SU-DHL-6 (cell line): ENCODE measurements at regions not wholly inside any gene's neighbourhood (a gene's known extent, or its start where the extent isn't known, plus 50 kb on each side); places are given as distances from the start of the nearest gene placed in this dataset.

Source experiments
- H2AFZ ChIP-seq: fragments of 200-600 bp; sonication (generic); 2 replicates; pipeline ENCODE4 v1.6.1; 2014; ENCODE audit warnings: low read depth, mild to moderate bottlenecking, moderate library complexity, mixed read lengths, antibody characterized with exemption, low read length; ENCODE audit not compliant: severe bottlenecking
- H3F3A ChIP-seq: fragments of 200-600 bp; shearing (Covaris generic); 2 replicates; pipeline ENCODE4 v1.6.0; 2016; ENCODE audit warnings: antibody characterized with exemption, mild to moderate bottlenecking; ENCODE audit not compliant: insufficient read depth
- H3K27ac ChIP-seq: fragments of 200-600 bp; sonication (generic); 2 replicates; pipeline ENCODE4 v1.5.1; 2016; ENCODE audit warnings: low read depth, mild to moderate bottlenecking, low read length, moderate library complexity, mixed read lengths
- H3K27me3 ChIP-seq: fragments of 200-600 bp; sonication (generic), shearing (Covaris generic); 2 replicates; pipeline ENCODE4 v1.6.0; 2014; ENCODE audit warnings: mild to moderate bottlenecking, low read length
- H3K36me3 ChIP-seq: fragments of 200-600 bp; sonication (generic); 2 replicates; pipeline ENCODE4 v1.6.1; 2014; ENCODE audit warnings: mild to moderate bottlenecking, low read length, mixed read lengths
- H3K4me2 ChIP-seq: fragments of 300-600, 200-600 bp; shearing (Covaris generic), sonication (generic); 2 replicates; pipeline ENCODE4 v1.6.0; 2014; ENCODE audit warnings: low read length, low read depth, mild to moderate bottlenecking; ENCODE audit not compliant: poor library complexity, severe bottlenecking
- H3K4me3 ChIP-seq: fragments of 200-600 bp; sonication (generic); 2 replicates; pipeline ENCODE4 v1.5.1; 2014; ENCODE audit warnings: antibody characterized with exemption, low read length, mild to moderate bottlenecking, mixed read lengths; ENCODE audit not compliant: insufficient read depth, poor library complexity, severe bottlenecking
- H3K79me2 ChIP-seq: fragments of 200-600 bp; sonication (generic); 2 replicates; pipeline ENCODE4 v1.6.1; 2014; ENCODE audit warnings: mild to moderate bottlenecking, low read length, moderate library complexity; ENCODE audit not compliant: insufficient read depth
- H3K9ac ChIP-seq: fragments of 200-600 bp; sonication (generic); 2 replicates; pipeline ENCODE4 v1.7.0; 2014; ENCODE audit warnings: mild to moderate bottlenecking, low read length
- H3K9me2 ChIP-seq: fragments of 200-600 bp; sonication (generic); replicated peaks from 2 replicates; pipeline ENCODE4 v1.6.1; 2014; ENCODE audit warnings: low read length; ENCODE audit not compliant: insufficient read depth
- H3K9me3 ChIP-seq: fragments of 200-600 bp; sonication (generic); 2 replicates; pipeline ENCODE4 v1.6.1; 2014; ENCODE audit warnings: low read length, mixed read lengths; ENCODE audit not compliant: insufficient read depth
- H4K20me1 ChIP-seq: fragments of 200-600 bp; sonication (generic); 2 replicates; pipeline ENCODE4 v1.6.1; 2014; ENCODE audit warnings: low read depth, mild to moderate bottlenecking, antibody characterized with exemption, low read length, moderate library complexity, mixed read lengths
- CTCF ChIP-seq: fragments of 200-600 bp; sonication (generic); IDR thresholded peaks from one replicate; pipeline ENCODE4 v1.5.1; 2017; ENCODE audit warnings: antibody characterized with exemption, mild to moderate bottlenecking, low read length, moderate library complexity; ENCODE audit not compliant: insufficient read depth, poor library complexity, severe bottlenecking
- EZH2phosphoT487 ChIP-seq: fragments of 200-600 bp; sonication (generic), shearing (Covaris generic); conservative IDR thresholded peaks from 2 replicates; pipeline ENCODE4 v1.6.1; 2018; ENCODE audit warnings: mild to moderate bottlenecking, antibody characterized with exemption, low read length, moderate library complexity, mixed read lengths

GRCh38 chr7:113810080-113810744, 108.6 kb downstream of the PPP1R3A start:
- no peak for TF ChIP-seq EZH2phosphoT487
- no peak overlapping the region for H3K4me3 ChIP-seq
- H3K79me2 ChIP-seq = no peaks in the 10 kb centered on the region
- no peaks in the 10 kb centered on the region for H3F3A ChIP-seq
- H3K9ac ChIP-seq = no peak overlapping the region
- H3K9me2 ChIP-seq = no peaks in the 10 kb centered on the region
- no peak overlapping the region for H2AFZ ChIP-seq
- no peaks in the 10 kb centered on the region for H3K9me3 ChIP-seq
- H3K36me3 ChIP-seq = no peaks in the 10 kb centered on the region
- H3K4me2 ChIP-seq = no peak overlapping the region
- H4K20me1 ChIP-seq = no peaks in the 10 kb centered on the region
- H3K27ac ChIP-seq = no peak overlapping the region
- no peaks in the 10 kb centered on the region for H3K27me3 ChIP-seq

- Histone ChIP-seq H3K4me3 (no peak overlapping the region), H2AFZ (no peak overlapping the region), H3K9me3 (no peaks in the 10 kb centered on the region), H4K20me1 (no peaks in the 10 kb centered on the region), H3K79me2 (no peaks in the 10 kb centered on the region), H3K36me3 (no peaks in the 10 kb centered on the region), H3K9me2 (no peaks in the 10 kb centered on the region), H3K27ac (no peak overlapping the region), H3F3A (no peaks in the 10 kb centered on the region), H3K27me3 (no peaks in the 10 kb centered on the region), H3K9ac (no peak overlapping the region), H3K4me2 (no peak overlapping the region)
- TF ChIP-seq EZH2phosphoT487 (no peak), CTCF (no peak)
Measured at GRCh38 chr7:113809581-113809980, 109.2 kb downstream of the PPP1R3A start.

- Histone ChIP-seq H3F3A (no peaks in the 10 kb centered on the region), H3K27ac (no peak overlapping the region), H3K27me3 (no peaks in the 10 kb centered on the region), H4K20me1 (no peaks in the 10 kb centered on the region), H3K9me3 (no peaks in the 10 kb centered on the region), H2AFZ (no peak overlapping the region), H3K79me2 (no peaks in the 10 kb centered on the region), H3K4me3 (no peak overlapping the region), H3K9ac (no peak overlapping the region), H3K36me3 (no peaks in the 10 kb centered on the region), H3K4me2 (no peak overlapping the region), H3K9me2 (no peaks in the 10 kb centered on the region)
- TF ChIP-seq CTCF (no peak), EZH2phosphoT487 (no peak)
Measured at GRCh38 chr7:113806633-113807327, 112.0 kb downstream of the PPP1R3A start.

- Histone ChIP-seq H4K20me1 (no peaks in the 10 kb centered on the region), H3K4me2 (no peak overlapping the region), H3K36me3 (no peaks in the 10 kb centered on the region), H3K4me3 (no peak overlapping the region), H3K27ac (no peak overlapping the region), H3K27me3 (no peaks in the 10 kb centered on the region), H3K9ac (no peak overlapping the region), H3K9me2 (no peaks in the 10 kb centered on the region), H3K9me3 (no peaks in the 10 kb centered on the region), H3K79me2 (no peaks in the 10 kb centered on the region), H2AFZ (no peak overlapping the region), H3F3A (no peaks in the 10 kb centered on the region)
- TF ChIP-seq EZH2phosphoT487 = no peak
- no peak for TF ChIP-seq CTCF
Measured at GRCh38 chr7:113805976-113806375, 112.8 kb downstream of the PPP1R3A start.
